RCC 7860 (cell line): ENCODE measurements at regions not wholly inside any gene's neighbourhood (a gene's known extent, or its start where the extent isn't known, plus 50 kb on each side); places are given as distances from the start of the nearest gene placed in this dataset.

ENCODE experiments used
- DNase-seq: peaks from one replicate; pipeline ENCODE4 v3.0.0-alpha.2; 2015; ENCODE audit warnings: low spot score
- FAIRE-seq: peaks from 2 replicates; lab custom pipeline; 2012; peaks lifted over from hg19 to GRCh38; lab: Jason Lieb, UNC

GRCh38 chr6:14704383-14705271, 541.2 kb upstream of the JARID2 start:
- DNase-seq (no peak), FAIRE-seq (no peak)

GRCh38 chr6:14705841-14706377, 540.0 kb upstream of the JARID2 start:
- FAIRE-seq (no peak), DNase-seq (no peak)

- peak; percentile 78 for FAIRE-seq
- DNase-seq, result peak; percentile 96
Measured at GRCh38 chr6:14706378-14706929, 539.4 kb upstream of the JARID2 start.

GRCh38 chr6:14707276-14707675, 538.6 kb upstream of the JARID2 start:
- DNase-seq, result no peak
- FAIRE-seq, result no peak

- FAIRE-seq (no peak), DNase-seq (no peak)
Measured at GRCh38 chr6:14707971-14708465, 537.9 kb upstream of the JARID2 start.

GRCh38 chr6:14709066-14709670, 536.7 kb upstream of the JARID2 start:
- DNase-seq, result peak; percentile 10
- FAIRE-seq, result no peak

GRCh38 chr6:14709900-14710299, 536.0 kb upstream of the JARID2 start:
- no peak for FAIRE-seq

GRCh38 chr6:14710421-14710820, 535.4 kb upstream of the JARID2 start:
- no peak for FAIRE-seq
- no peak for DNase-seq

More at GRCh38 chr6:14709900-14710299, 536.0 kb upstream of the JARID2 start:
- no peak for DNase-seq

- FAIRE-seq (peak; percentile 72), DNase-seq (peak; percentile 89)
Measured at GRCh38 chr6:14711056-14711703, 534.7 kb upstream of the JARID2 start.

GRCh38 chr6:14711704-14712379, 534.0 kb upstream of the JARID2 start:
- DNase-seq (no peak), FAIRE-seq (no peak)

GRCh38 chr6:14713008-14713960, 532.6 kb upstream of the JARID2 start:
- DNase-seq (peak; percentile 82), FAIRE-seq (peak; percentile 48)

- FAIRE-seq, result no peak
- no peak for DNase-seq
Measured at GRCh38 chr6:14713966-14714631, 531.8 kb upstream of the JARID2 start.

- FAIRE-seq (no peak), DNase-seq (no peak)
Measured at GRCh38 chr6:14715076-14715475, 530.8 kb upstream of the JARID2 start.

- DNase-seq (no peak), FAIRE-seq (no peak)
Measured at GRCh38 chr6:14716499-14717146, 529.2 kb upstream of the JARID2 start.

- FAIRE-seq, result no peak
Measured at GRCh38 chr6:14717307-14717706, 528.6 kb upstream of the JARID2 start.

GRCh38 chr6:14718861-14719260, 527.0 kb upstream of the JARID2 start:
- no peak for DNase-seq
- FAIRE-seq, result no peak

More at GRCh38 chr6:14717307-14717706, 528.6 kb upstream of the JARID2 start:
- no peak for DNase-seq

- DNase-seq (no peak), FAIRE-seq (no peak)
Measured at GRCh38 chr6:14719270-14719669, 526.6 kb upstream of the JARID2 start.

GRCh38 chr6:14720411-14721102, 525.3 kb upstream of the JARID2 start:
- FAIRE-seq, result no peak
- no peak for DNase-seq
